ENCODE measurements at regions not wholly inside any gene's neighbourhood (a gene's known extent, or its start where the extent isn't known, plus 50 kb on each side); places are given as distances from the start of the nearest gene placed in this dataset.

DNA sequence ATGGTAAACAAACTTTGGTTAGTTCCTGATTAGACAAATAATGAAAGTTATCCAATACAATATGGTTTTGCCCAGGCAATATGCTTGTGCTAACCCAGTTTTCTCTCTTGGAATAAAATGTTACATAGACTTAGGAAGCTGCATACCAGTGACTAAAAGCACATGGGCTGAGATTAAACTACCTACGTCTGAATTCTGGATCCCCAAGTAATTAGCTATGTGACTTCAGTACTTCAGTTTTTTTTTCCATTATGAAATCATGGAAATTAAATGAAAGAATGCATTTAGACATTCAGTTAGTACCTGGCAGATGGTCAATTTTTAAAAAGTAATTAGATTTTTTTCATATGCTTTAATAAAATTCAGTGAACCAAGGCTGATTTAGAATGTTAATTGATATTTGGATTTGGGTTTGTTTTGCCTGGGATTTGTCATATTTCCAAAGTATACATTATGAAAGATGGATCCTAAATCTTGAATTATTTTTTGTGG is 213.9 kb downstream of the PTH2R start:
- no peaks in the 10 kb centered on the region for H3K79me2 ChIP-seq (ENCODE audit: insufficient read depth, low read length)
- no peaks in the 10 kb centered on the region for H3K36me3 ChIP-seq (replicated peaks in 1 of 2; ENCODE audit: control insufficient read depth in 1 of 2, insufficient read depth in 2 of 2, low read length in 2 of 2)
- no peak overlapping the region for H3K4me2 ChIP-seq (replicated peaks; ENCODE audit: extremely low read depth, low read length, poor library complexity, severe bottlenecking)
- Mint-ChIP-seq H3K27me3 (ENCODE audit: low read depth in 3 of 3) (peaks cover 0 to 4% (median 0%) of the 10 kb centered on the region in 3 donors), H3K9me3 (peaks cover 0 to 6% (median 2%) of the 10 kb centered on the region in 7 donors), H3K27ac (no peak overlapping the region), H3K4me1 (no peaks in the 10 kb centered on the region), H3K36me3 (no peaks in the 10 kb centered on the region), H3K4me3 (no peak overlapping the region)
- H3K4me3 ChIP-seq (replicated peaks in 1 of 3; ENCODE audit: low read depth in 2 of 3, low read length in 3 of 3), result no peak overlapping the region
- no CpG with 5 or more reads among the region's 1 CpG for WGBS (ENCODE audit: insufficient coverage)
- intact Hi-C loops (cut with micrococcal nuclease), result no loop called here
- H3K4me1 ChIP-seq (ENCODE audit: control insufficient read depth in 1 of 2, insufficient read depth in 2 of 2, low read length in 2 of 2), result no peaks in the 10 kb centered on the region
- no peak for TF ChIP-seq CTCF (IDR thresholded peaks at IDR 0.05)
- no peaks in the 10 kb centered on the region for H3K9me3 ChIP-seq (replicated peaks in 1 of 2; ENCODE audit: control insufficient read depth in 1 of 2, insufficient read depth in 1 of 2, low read length in 2 of 2)
- no peak overlapping the region for H3K9ac ChIP-seq (ENCODE audit: insufficient read depth, low read length, poor library complexity, severe bottlenecking)
- DNase-seq, result no peak
- H3K27ac ChIP-seq (ENCODE audit: low read depth in 1 of 2, low read length in 2 of 2), result no peak overlapping the region
- no peak overlapping the region for H2AFZ ChIP-seq (ENCODE audit: insufficient read depth, low read depth, low read length, poor library complexity, severe bottlenecking)
- no peaks in the 10 kb centered on the region for H3K27me3 ChIP-seq (ENCODE audit: control insufficient read depth in 2 of 2, insufficient read depth in 2 of 2, low read length in 2 of 2)
- H4K20me1 ChIP-seq (ENCODE audit: insufficient read depth, low read length), result no peaks in the 10 kb centered on the region

DNA sequence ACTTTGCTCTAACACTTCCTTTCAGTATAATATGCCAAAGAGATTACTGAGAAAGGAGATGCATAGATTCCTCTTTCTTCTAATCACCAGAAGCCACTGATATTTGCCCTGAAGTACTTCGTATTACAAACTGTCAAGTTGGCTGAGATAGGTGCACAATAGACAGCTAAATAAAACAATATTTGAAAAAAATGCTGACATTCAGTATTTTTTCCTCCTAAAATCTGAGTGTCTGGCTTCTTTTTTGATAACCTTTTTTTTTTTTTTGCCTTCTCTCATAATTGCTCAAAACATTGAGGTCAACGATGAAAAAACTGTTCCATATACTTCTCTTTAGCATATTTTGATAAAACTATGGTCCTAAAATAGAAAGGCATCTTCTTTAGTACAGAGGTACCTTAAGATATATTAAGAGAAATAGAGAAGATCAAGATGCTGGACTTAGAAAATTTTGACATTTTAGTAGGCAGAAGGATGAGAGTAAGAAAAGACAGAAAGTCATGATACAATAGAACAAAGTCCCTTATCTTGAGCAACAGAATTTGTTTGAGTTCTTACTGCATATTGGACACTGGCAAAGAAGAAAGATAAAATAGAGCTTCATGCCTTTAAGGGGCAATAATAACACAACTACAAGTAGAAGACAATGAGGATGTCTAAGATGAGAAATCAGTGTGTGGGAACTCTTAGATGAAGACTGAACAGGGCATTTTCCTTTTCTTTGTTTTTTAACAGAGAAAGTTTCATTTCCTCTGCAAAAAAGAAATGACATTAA is 220.7 kb downstream of the PTH2R start:
- no peak overlapping the region for H3K4me3 ChIP-seq (replicated peaks in 1 of 3; ENCODE audit: low read depth in 2 of 3, low read length in 3 of 3)
- no peaks in the 10 kb centered on the region for H3K79me2 ChIP-seq (ENCODE audit: insufficient read depth, low read length)
- no peak overlapping the region for H3K9ac ChIP-seq (ENCODE audit: insufficient read depth, low read length, poor library complexity, severe bottlenecking)
- peaks cover 0 to 2% (median 1%) of the 10 kb centered on the region in 3 donors for H3K27me3 Mint-ChIP-seq (ENCODE audit: low read depth in 3 of 3)
- peaks cover 0 to 3% (median 0%) of the 10 kb centered on the region in 7 donors for H3K9me3 Mint-ChIP-seq
- no peaks in the 10 kb centered on the region for H3K36me3 ChIP-seq (replicated peaks in 1 of 2; ENCODE audit: control insufficient read depth in 1 of 2, insufficient read depth in 2 of 2, low read length in 2 of 2)
- no peak overlapping the region for H3K27ac Mint-ChIP-seq
- no peak overlapping the region for H3K4me3 Mint-ChIP-seq
- no peak for TF ChIP-seq CTCF (IDR thresholded peaks at IDR 0.05)
- DNase-seq, result no peak
- H2AFZ ChIP-seq (ENCODE audit: insufficient read depth, low read depth, low read length, poor library complexity, severe bottlenecking), result no peak overlapping the region
- WGBS (ENCODE audit: insufficient coverage), result no CpG with 5 or more reads among the region's 2 CpGs
- no peaks in the 10 kb centered on the region for H3K4me1 Mint-ChIP-seq
- no peaks in the 10 kb centered on the region for H3K9me3 ChIP-seq (replicated peaks in 1 of 2; ENCODE audit: control insufficient read depth in 1 of 2, insufficient read depth in 1 of 2, low read length in 2 of 2)
- H3K4me1 ChIP-seq (ENCODE audit: control insufficient read depth in 1 of 2, insufficient read depth in 2 of 2, low read length in 2 of 2), result no peaks in the 10 kb centered on the region
- H3K4me2 ChIP-seq (replicated peaks; ENCODE audit: extremely low read depth, low read length, poor library complexity, severe bottlenecking), result no peak overlapping the region
- H4K20me1 ChIP-seq (ENCODE audit: insufficient read depth, low read length), result no peaks in the 10 kb centered on the region
- no peaks in the 10 kb centered on the region for H3K36me3 Mint-ChIP-seq
- H3K27ac ChIP-seq (ENCODE audit: low read depth in 1 of 2, low read length in 2 of 2), result no peak overlapping the region
- no peaks in the 10 kb centered on the region for H3K27me3 ChIP-seq (ENCODE audit: control insufficient read depth in 2 of 2, insufficient read depth in 2 of 2, low read length in 2 of 2)
- intact Hi-C loops (cut with micrococcal nuclease), result no loop called here
